HCT116 (cell line): ENCODE measurements at regions not wholly inside any gene's neighbourhood (a gene's known extent, or its start where the extent isn't known, plus 50 kb on each side); places are given as distances from the start of the nearest gene placed in this dataset.

Experiments
- ATAC-seq: fragments of 200-7000 bp; cut with Tn5 transposase; 2 replicates; pipeline ENCODE4 v1.9.1; 2020; ENCODE audit warnings: mild to moderate bottlenecking, moderate library complexity
- BruUV-seq: library from RNA; stranded (reverse); fragments of 400-500 nt; replicated peaks from 2 replicates; lab custom pipeline; 2021; lab: Mats Ljungman, UMichigan
- CTCF ChIA-PET: fragments of 300-600 bp; sonication (Branson Sonifier 250); formaldehyde crosslinking; loops from one replicate; lab custom pipeline; 2021; ENCODE audit warnings: antibody characterized with exemption; lab: Charles Lee
- POLR2A ChIA-PET: fragments of 300-600, 350-600 bp; sonication (Branson Sonifier 250); formaldehyde crosslinking; loops from one replicate; lab custom pipeline; 2021; ENCODE audit warnings: antibody characterized with exemption; lab: Charles Lee
- RAD21 ChIA-PET, 2 experiments: fragments of 300-600 bp; sonication (Branson Sonifier 250); formaldehyde crosslinking; loops; one replicate each; lab custom pipeline; 2023; ENCODE audit warnings: low total read pairs in 2 of 2; ENCODE audit not compliant: uncharacterized antibody in 2 of 2, unreplicated experiment in 2 of 2, low non-redundant PET in 1 of 2; lab: Charles Lee
- DNase-seq: peaks from one replicate; pipeline ENCODE4 v3.0.0-alpha.2; 2010; ENCODE audit warnings: low read depth, low spot score
- H2AFZ ChIP-seq: fragments of 200-600 bp; shearing (Covaris generic), sonication (generic); 2 replicates; pipeline ENCODE4 v1.6.1; 2017; ENCODE audit warnings: low read depth, mixed run types, mixed read lengths, antibody characterized with exemption, low read length; ENCODE audit not compliant: poor library complexity, severe bottlenecking
- H3K27ac ChIP-seq: 2 replicates; pipeline ENCODE4 v1.5.1; 2012; ENCODE audit warnings: low read depth, low read length
- H3K27me3 ChIP-seq: fragments of 200-600 bp; sonication (generic); 2 replicates; pipeline ENCODE4 v1.6.1; 2016; ENCODE audit warnings: mixed run types, low read length, mixed read lengths; ENCODE audit not compliant: insufficient read depth
- H3K36me3 ChIP-seq, 2 experiments: fragments of 200-500 bp in 1 of 2; fragments of 200-600 bp in 1 of 2; sonication (Bioruptor generic) in 1 of 2; sonication (generic) in 1 of 2; 2 replicates each; pipeline versions ENCODE4 v1.5.1 to v1.6.1; 2014 to 2016; ENCODE audit warnings: low read length in 2 of 2, inconsistent platforms in 1 of 2, mixed read lengths in 1 of 2, mixed run types in 1 of 2; ENCODE audit not compliant: insufficient read depth in 2 of 2, control insufficient read depth in 1 of 2
- H3K4me1 ChIP-seq, 2 experiments: fragments of 200-600 bp in 1 of 2; sonication (generic) in 1 of 2; 2 replicates each; pipeline versions ENCODE4 v1.5.1 to v1.6.1; 2012 to 2017; ENCODE audit warnings: low read length in 2 of 2, inconsistent platforms in 1 of 2, mild to moderate bottlenecking in 1 of 2, mixed read lengths in 1 of 2, mixed run types in 1 of 2, moderate library complexity in 1 of 2; ENCODE audit not compliant: insufficient read depth in 2 of 2, control insufficient read depth in 1 of 2
- H3K4me2 ChIP-seq: fragments of 200-600 bp; sonication (generic); 2 replicates; pipeline ENCODE4 v1.6.1; 2017; ENCODE audit warnings: mixed run types, low read length, mixed read lengths
- H3K4me3 ChIP-seq, 2 experiments: fragments of 200-600 bp in 1 of 2; sonication (generic) in 1 of 2; replicated peaks in 1 of 2; 2 replicates each; pipeline ENCODE4 v1.5.1; 2011 to 2016; ENCODE audit warnings: low read length in 2 of 2, control low read depth in 1 of 2, low read depth in 1 of 2, mild to moderate bottlenecking in 1 of 2, mixed read lengths in 1 of 2, mixed run types in 1 of 2
- H3K79me2 ChIP-seq: fragments of 200-600 bp; sonication (generic); 2 replicates; pipeline ENCODE4 v1.6.1; 2017; ENCODE audit warnings: mild to moderate bottlenecking, mixed run types, low read length, moderate library complexity, mixed read lengths; ENCODE audit not compliant: insufficient read depth
- H3K9ac ChIP-seq: fragments of 200-600 bp; sonication (generic); 2 replicates; pipeline ENCODE4 v1.6.1; 2016; ENCODE audit warnings: low read length, mixed read lengths
- H3K9me2 ChIP-seq: fragments of 200-600 bp; sonication (generic), shearing (Covaris generic); 2 replicates; pipeline ENCODE4 v1.6.1; 2017; ENCODE audit warnings: mixed run types, mild to moderate bottlenecking, moderate library complexity; ENCODE audit not compliant: insufficient read depth
- H3K9me3 ChIP-seq, 2 experiments: fragments of 200-500 bp in 1 of 2; fragments of 200-600 bp in 1 of 2; sonication (Bioruptor generic) in 1 of 2; sonication (generic) in 1 of 2; 2 replicates each; pipeline ENCODE4 v1.6.1; 2014 to 2017; ENCODE audit warnings: low read length in 2 of 2, mixed read lengths in 2 of 2, inconsistent platforms in 1 of 2, low read depth in 1 of 2, mild to moderate bottlenecking in 1 of 2, mixed run types in 1 of 2, moderate library complexity in 1 of 2; ENCODE audit not compliant: control insufficient read depth in 1 of 2, insufficient read depth in 1 of 2
- H4K20me1 ChIP-seq: fragments of 200-600 bp; sonication (generic), shearing (Covaris generic); 2 replicates; pipeline ENCODE4 v1.6.1; 2017; ENCODE audit warnings: mixed run types, mild to moderate bottlenecking, moderate library complexity; ENCODE audit not compliant: insufficient read depth
- ATF3 ChIP-seq: IDR thresholded peaks from 2 replicates; pipeline ENCODE4 v1.6.1; 2012
- CEBPB ChIP-seq: IDR thresholded peaks from 2 replicates; pipeline ENCODE4 v1.6.1; 2012; ENCODE audit warnings: low read depth
- CTCF ChIP-seq, 3 experiments: fragments of 200-600 bp in 1 of 3; sonication (generic) in 1 of 3; IDR thresholded peaks in 2 of 3; conservative IDR thresholded peaks in 1 of 3; 2 replicates each; pipeline ENCODE4 v1.5.1; 2012 to 2017; ENCODE audit warnings: low read depth in 2 of 3, low read length in 2 of 3, antibody characterized with exemption in 1 of 3, borderline replicate concordance in 1 of 3, control low read depth in 1 of 3, mild to moderate bottlenecking in 1 of 3, mixed read lengths in 1 of 3, mixed run types in 1 of 3, moderate library complexity in 1 of 3; ENCODE audit not compliant: insufficient read depth in 1 of 3
- EGR1 ChIP-seq: IDR thresholded peaks from 2 replicates; pipeline ENCODE4 v1.6.1; 2012; ENCODE audit warnings: low read depth
- ELF1 ChIP-seq: IDR thresholded peaks from 2 replicates; pipeline ENCODE4 v1.6.1; 2012; ENCODE audit warnings: low read depth, borderline replicate concordance
- EZH2 ChIP-seq: fragments of 200-600 bp; sonication (generic); IDR thresholded peaks from 2 replicates; pipeline ENCODE4 v1.6.1; 2017; ENCODE audit warnings: antibody characterized with exemption, mixed run types
- EZH2phosphoT487 ChIP-seq: fragments of 200-600 bp; IDR thresholded peaks from 2 replicates; pipeline ENCODE4 v1.6.1; 2018; ENCODE audit warnings: antibody characterized with exemption, borderline replicate concordance
- FOSL1 ChIP-seq: IDR thresholded peaks from 2 replicates; pipeline ENCODE4 v1.6.1; 2012; ENCODE audit warnings: low read depth
- JUND ChIP-seq: IDR thresholded peaks from 2 replicates; pipeline ENCODE4 v1.6.1; 2012
- POLR2A ChIP-seq: IDR thresholded peaks from 2 replicates; pipeline ENCODE4 v1.7.0; 2011; ENCODE audit warnings: borderline replicate concordance; ENCODE audit not compliant: insufficient read depth, insufficient read length; ENCODE audit errors: extremely low read depth
- POLR2AphosphoS5 ChIP-seq: IDR thresholded peaks from 2 replicates; pipeline ENCODE4 v1.6.1; 2011; ENCODE audit warnings: mild to moderate bottlenecking, low read depth, low read length, moderate library complexity
- RAD21 ChIP-seq: IDR thresholded peaks from 2 replicates; pipeline ENCODE4 v1.6.1; 2012; ENCODE audit warnings: low read depth, mild to moderate bottlenecking
- REST ChIP-seq: IDR thresholded peaks from 2 replicates; pipeline ENCODE4 v1.6.1; 2012; ENCODE audit warnings: low read depth
- SIN3A ChIP-seq: IDR thresholded peaks from 2 replicates; pipeline ENCODE4 v1.6.1; 2012; ENCODE audit warnings: low read depth
- SRF ChIP-seq: IDR thresholded peaks from 2 replicates; pipeline ENCODE4 v1.6.1; 2012; ENCODE audit warnings: low read depth
- TCF7L2 ChIP-seq: IDR thresholded peaks from 2 replicates; pipeline ENCODE4 v1.7.0; 2011; ENCODE audit warnings: borderline replicate concordance, inconsistent platforms; ENCODE audit not compliant: insufficient read depth, insufficient read length; ENCODE audit errors: extremely low read depth
- YY1 ChIP-seq: IDR thresholded peaks from 2 replicates; pipeline ENCODE4 v1.6.1; 2011; ENCODE audit warnings: low read length, low read depth, moderate library complexity, mild to moderate bottlenecking; ENCODE audit not compliant: insufficient replicate concordance; ENCODE audit errors: extremely low read depth
- ZBTB33 ChIP-seq: IDR thresholded peaks from 2 replicates; pipeline ENCODE4 v1.6.1; 2011; ENCODE audit warnings: mild to moderate bottlenecking, low read length, moderate library complexity; ENCODE audit not compliant: insufficient replicate concordance; ENCODE audit errors: extremely low read depth
- ZNF274 ChIP-seq: fragments of 200-500 bp; sonication (Bioruptor generic); IDR thresholded peaks from 2 replicates; pipeline ENCODE4 v1.6.1; 2014; ENCODE audit warnings: mild to moderate bottlenecking, low read depth, low read length, inconsistent platforms
- intact Hi-C: fragments of 100-400 bp; cut with micrococcal nuclease; formaldehyde crosslinking; loops from 2 replicates; pipeline ENCODE4 v1.10.0; 2022
- TF ChIP-seq, protein P1 (sequence below): IDR thresholded peaks from 2 replicates; pipeline ENCODE4 v1.6.1; 2012

GRCh38 chr19:30677702-30678101 lies 305.5 kb downstream of the ZNF536 start:
- no peaks in the 10 kb centered on the region for H3K79me2 ChIP-seq
- intact Hi-C loops = no loop called here
- no peaks in the 10 kb centered on the region for H3K9me3 ChIP-seq
- H3K27ac ChIP-seq = no peak overlapping the region
- CTCF ChIA-PET = no interaction called here
- no peak for DNase-seq
- no peak overlapping the region for H2AFZ ChIP-seq
- no peaks in the 10 kb centered on the region for H4K20me1 ChIP-seq
- no peaks in the 10 kb centered on the region for H3K36me3 ChIP-seq
- TF ChIP-seq POLR2AphosphoS5 = no peak
- TF ChIP-seq CEBPB = no peak
- TF ChIP-seq ATF3 = no peak
- TF ChIP-seq CTCF (IDR thresholded peaks at IDR 0.05 in 2 of 3, conservative IDR thresholded peaks at IDR 0.05 in 1 of 3; ENCODE audit: borderline replicate concordance in 1 of 3, insufficient read depth in 1 of 3, low read depth in 2 of 3, low read length in 2 of 3) = no peak
- no peak for TF ChIP-seq FOSL1
- TF ChIP-seq EGR1 = no peak
- no peak for TF ChIP-seq SRF
- TF ChIP-seq YY1 = no peak
- no peak for TF ChIP-seq ELF1
- TF ChIP-seq ZBTB33 = no peak
- TF ChIP-seq TCF7L2 = no peak
- no peak for TF ChIP-seq ZNF274
- no peak for TF ChIP-seq JUND
- TF ChIP-seq EZH2 = no peak
- no peak for TF ChIP-seq SIN3A
- TF ChIP-seq, protein P1, sequence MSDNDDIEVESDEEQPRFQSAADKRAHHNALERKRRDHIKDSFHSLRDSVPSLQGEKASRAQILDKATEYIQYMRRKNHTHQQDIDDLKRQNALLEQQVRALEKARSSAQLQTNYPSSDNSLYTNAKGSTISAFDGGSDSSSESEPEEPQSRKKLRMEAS = no peak
- no peak for TF ChIP-seq REST
- TF ChIP-seq RAD21 = no peak
- TF ChIP-seq EZH2phosphoT487 = no peak
- no peak for TF ChIP-seq POLR2A
- TF ChIP-seq, all 23 proteins: peak for 0
- no TSS peak for BruUV-seq
- ATAC-seq = no peak
- H3K4me3 ChIP-seq = no peak overlapping the region
- POLR2A ChIA-PET = no interaction called here
- H3K9ac ChIP-seq = no peak overlapping the region
- RAD21 ChIA-PET = no interaction called here
- no peaks in the 10 kb centered on the region for H3K9me2 ChIP-seq
- no peaks in the 10 kb centered on the region for H3K4me1 ChIP-seq
- H3K27me3 ChIP-seq = peaks cover 11% of the 10 kb centered on the region; the same call in 1 of the 2 replicates
- H3K4me2 ChIP-seq = no peak overlapping the region
